GM23248 (cell line): ENCODE measurements at regions not wholly inside any gene's neighbourhood (a gene's known extent, or its start where the extent isn't known, plus 50 kb on each side); places are given as distances from the start of the nearest gene placed in this dataset.

Experiments
- EZH2 ChIP-seq: fragments of 200-600 bp; sonication (generic); IDR thresholded peaks from 2 replicates; pipeline ENCODE4 v1.6.1; 2018; ENCODE audit warnings: antibody characterized with exemption, mild to moderate bottlenecking; ENCODE audit not compliant: insufficient read depth, poor library complexity, severe bottlenecking
- EZH2phosphoT487 ChIP-seq: fragments of 200-600 bp; sonication (generic); IDR thresholded peaks from 2 replicates; pipeline ENCODE4 v1.6.1; 2018; ENCODE audit warnings: antibody characterized with exemption, moderate library complexity, mild to moderate bottlenecking, low read depth; ENCODE audit not compliant: insufficient read depth

GRCh38 chr2:217656316-217656715, 346.5 kb downstream of the TNS1 start:
- TF ChIP-seq EZH2phosphoT487 (no peak), EZH2 (no peak)
